ENCODE measurements at regions not wholly inside any gene's neighbourhood (a gene's known extent, or its start where the extent isn't known, plus 50 kb on each side); places are given as distances from the start of the nearest gene placed in this dataset.

GRCh38 chr5:1946776-1947175, 64.1 kb upstream of the IRX4 start:
- Histone ChIP-seq H3K27me3 (ENCODE audit: insufficient read depth, low read length, poor library complexity, severe bottlenecking) (no peaks in the 10 kb centered on the region), H3K9me2 (replicated peaks; ENCODE audit: low read depth, low read length) (no peaks in the 10 kb centered on the region), H3K9me3 (ENCODE audit: insufficient read depth, low read depth, low read length) (no peaks in the 10 kb centered on the region), H4K20me1 (ENCODE audit: insufficient read depth, low read length, poor library complexity, severe bottlenecking) (no peaks in the 10 kb centered on the region), H3K9ac (ENCODE audit: low read depth, low read length, poor library complexity, severe bottlenecking) (no peak overlapping the region), H2AFZ (ENCODE audit: low read length) (no peak overlapping the region), H3K4me3 (ENCODE audit: low read length, poor library complexity, severe bottlenecking) (no peak overlapping the region), H3K4me2 (ENCODE audit: low read depth, low read length, poor library complexity, severe bottlenecking) (no peak overlapping the region), H3K4me1 (ENCODE audit: insufficient read depth, low read length, poor library complexity, severe bottlenecking) (no peaks in the 10 kb centered on the region), H3F3A (ENCODE audit: low read depth) (no peaks in the 10 kb centered on the region), H3K79me2 (ENCODE audit: insufficient read depth, low read length) (no peaks in the 10 kb centered on the region), H3K36me3 (ENCODE audit: insufficient read depth, low read length) (no peaks in the 10 kb centered on the region)
- TF ChIP-seq EZH2phosphoT487 (IDR thresholded peaks at IDR 0.05; ENCODE audit: borderline replicate concordance) = no peak
- no peak for TF ChIP-seq CTCF (conservative IDR thresholded peaks at IDR 0.05; ENCODE audit: low read length)

- Histone ChIP-seq H2AFZ (ENCODE audit: low read length) (no peak overlapping the region), H3K4me1 (ENCODE audit: insufficient read depth, low read length, poor library complexity, severe bottlenecking) (no peaks in the 10 kb centered on the region), H3K4me3 (ENCODE audit: low read length, poor library complexity, severe bottlenecking) (no peak overlapping the region), H3K9me3 (ENCODE audit: insufficient read depth, low read depth, low read length) (no peaks in the 10 kb centered on the region), H3K9me2 (replicated peaks; ENCODE audit: low read depth, low read length) (no peaks in the 10 kb centered on the region), H3K4me2 (ENCODE audit: low read depth, low read length, poor library complexity, severe bottlenecking) (no peak overlapping the region), H3K79me2 (ENCODE audit: insufficient read depth, low read length) (no peaks in the 10 kb centered on the region), H4K20me1 (ENCODE audit: insufficient read depth, low read length, poor library complexity, severe bottlenecking) (no peaks in the 10 kb centered on the region), H3K36me3 (ENCODE audit: insufficient read depth, low read length) (no peaks in the 10 kb centered on the region), H3K9ac (ENCODE audit: low read depth, low read length, poor library complexity, severe bottlenecking) (no peak overlapping the region), H3K27me3 (ENCODE audit: insufficient read depth, low read length, poor library complexity, severe bottlenecking) (no peaks in the 10 kb centered on the region), H3F3A (ENCODE audit: low read depth) (no peaks in the 10 kb centered on the region)
- TF ChIP-seq EZH2phosphoT487 (IDR thresholded peaks at IDR 0.05; ENCODE audit: borderline replicate concordance) (no peak), CTCF (conservative IDR thresholded peaks at IDR 0.05; ENCODE audit: low read length) (no peak)
These were observed 63.5 kb upstream of the IRX4 start for GRCh38 chr5:1946122-1946677.

GRCh38 chr5:1945606-1946005, 62.9 kb upstream of the IRX4 start:
- Histone ChIP-seq H3K27me3 (ENCODE audit: insufficient read depth, low read length, poor library complexity, severe bottlenecking) (no peaks in the 10 kb centered on the region), H3K9me3 (ENCODE audit: insufficient read depth, low read depth, low read length) (no peaks in the 10 kb centered on the region), H3K79me2 (ENCODE audit: insufficient read depth, low read length) (no peaks in the 10 kb centered on the region), H3K4me3 (ENCODE audit: low read length, poor library complexity, severe bottlenecking) (no peak overlapping the region), H3K4me1 (ENCODE audit: insufficient read depth, low read length, poor library complexity, severe bottlenecking) (no peaks in the 10 kb centered on the region), H3K36me3 (ENCODE audit: insufficient read depth, low read length) (no peaks in the 10 kb centered on the region), H3K9me2 (replicated peaks; ENCODE audit: low read depth, low read length) (no peaks in the 10 kb centered on the region), H3K4me2 (ENCODE audit: low read depth, low read length, poor library complexity, severe bottlenecking) (no peak overlapping the region), H3F3A (ENCODE audit: low read depth) (no peaks in the 10 kb centered on the region), H3K9ac (ENCODE audit: low read depth, low read length, poor library complexity, severe bottlenecking) (no peak overlapping the region), H2AFZ (ENCODE audit: low read length) (no peak overlapping the region), H4K20me1 (ENCODE audit: insufficient read depth, low read length, poor library complexity, severe bottlenecking) (no peaks in the 10 kb centered on the region)
- TF ChIP-seq EZH2phosphoT487 (IDR thresholded peaks at IDR 0.05; ENCODE audit: borderline replicate concordance) = no peak
- TF ChIP-seq CTCF (conservative IDR thresholded peaks at IDR 0.05; ENCODE audit: low read length) = no peak

Data from Loucy (cell line).